ENCODE measurements at regions not wholly inside any gene's neighbourhood (a gene's known extent, or its start where the extent isn't known, plus 50 kb on each side); places are given as distances from the start of the nearest gene placed in this dataset.

- 70 to 84% methylated on average over 8 of the region's 8 CpGs for WGBS, 2 donors
- Histone ChIP-seq H3K4me1 (peaks cover 6% of the 10 kb centered on the region), H3K27ac (no peak overlapping the region), H3K36me3 (ENCODE audit: low read depth, missing control alignments) (no peaks in the 10 kb centered on the region), H3K27me3 (no peaks in the 10 kb centered on the region), H3K9me3 (no peaks in the 10 kb centered on the region), H3K4me3 (no peak overlapping the region)
- no peak for DNase-seq
- TF ChIP-seq POLR2A (IDR thresholded peaks at IDR 0.05) = no peak
- no peak for TF ChIP-seq CTCF (IDR thresholded peaks at IDR 0.05)
- intact Hi-C loops (cut with DNase I; ENCODE audit: low total_unique reads) = no loop called here
Observed at GRCh38 chr16:86932130-86932982, 354.0 kb downstream of the FOXL1 start.

GRCh38 chr16:86934581-86935375 is 356.4 kb downstream of the FOXL1 start:
- intact Hi-C loops (cut with DNase I; ENCODE audit: low total_unique reads) = no loop called here
- Histone ChIP-seq H3K4me1 (peaks cover 6% of the 10 kb centered on the region), H3K27ac (no peak overlapping the region), H3K36me3 (ENCODE audit: low read depth, missing control alignments) (no peaks in the 10 kb centered on the region), H3K9me3 (no peaks in the 10 kb centered on the region), H3K4me3 (no peak overlapping the region), H3K27me3 (no peaks in the 10 kb centered on the region)
- DNase-seq = no peak
- 73 to 76% methylated on average over 20 to 27 of the region's 27 CpGs for WGBS, 2 donors
- TF ChIP-seq POLR2A (IDR thresholded peaks at IDR 0.05) (no peak), CTCF (IDR thresholded peaks at IDR 0.05) (no peak)

GRCh38 chr16:86939609-86940008 is 361.3 kb downstream of the FOXL1 start:
- H3K9me3 ChIP-seq = no peaks in the 10 kb centered on the region
- TF ChIP-seq POLR2A (IDR thresholded peaks at IDR 0.05) (no peak), CTCF (IDR thresholded peaks at IDR 0.05) (no peak)

GRCh38 chr16:86941731-86942130 is 363.4 kb downstream of the FOXL1 start:
- no peak overlapping the region for H3K27ac ChIP-seq
- H3K4me1 ChIP-seq = no peaks in the 10 kb centered on the region
- no peaks in the 10 kb centered on the region for H3K9me3 ChIP-seq
- no peaks in the 10 kb centered on the region for H3K36me3 ChIP-seq (ENCODE audit: low read depth, missing control alignments)
- WGBS, 2 donors = 94% methylated on average over 6 of the region's 6 CpGs
- intact Hi-C loops (cut with DNase I; ENCODE audit: low total_unique reads) = no loop called here
- TF ChIP-seq POLR2A (IDR thresholded peaks at IDR 0.05) = no peak
- TF ChIP-seq CTCF (IDR thresholded peaks at IDR 0.05) = no peak
- no peaks in the 10 kb centered on the region for H3K27me3 ChIP-seq
- no peak for DNase-seq
- H3K4me3 ChIP-seq = no peak overlapping the region

More at GRCh38 chr16:86939609-86940008, 361.3 kb downstream of the FOXL1 start:
- intact Hi-C loops (cut with DNase I; ENCODE audit: low total_unique reads) = no loop called here
- H3K27ac ChIP-seq = no peak overlapping the region
- DNase-seq = no peak
- H3K4me3 ChIP-seq = no peak overlapping the region
- H3K27me3 ChIP-seq = no peaks in the 10 kb centered on the region
- no peaks in the 10 kb centered on the region for H3K36me3 ChIP-seq (ENCODE audit: low read depth, missing control alignments)
- no peaks in the 10 kb centered on the region for H3K4me1 ChIP-seq
- WGBS, 2 donors = 91 to 93% methylated on average over 2 of the region's 2 CpGs
